ENCODE measurements at regions not wholly inside any gene's neighbourhood (a gene's known extent, or its start where the extent isn't known, plus 50 kb on each side); places are given as distances from the start of the nearest gene placed in this dataset.

GRCh38 chr15:92561754-92562153 is 93.8 kb downstream of the FAM174B start:
- ATAC-seq (no peak), DNase-seq (ENCODE audit: low spot score) (no peak)
- H3K27ac Mint-ChIP-seq, result no peak overlapping the region
- no peaks in the 10 kb centered on the region for H3K4me1 Mint-ChIP-seq
- TF ChIP-seq ZNF396 (CRISPR knock-in tag; IDR thresholded peaks at IDR 0.05; ENCODE audit: borderline replicate concordance) (no peak), E2F5 (CRISPR knock-in tag; IDR thresholded peaks at IDR 0.05) (no peak), SOX15 (CRISPR knock-in tag; IDR thresholded peaks at IDR 0.05) (no peak), JUN (CRISPR knock-in tag; IDR thresholded peaks at IDR 0.05) (no peak), ATF1 (CRISPR knock-in tag; IDR thresholded peaks at IDR 0.05) (no peak), RELA (CRISPR knock-in tag; IDR thresholded peaks at IDR 0.05; ENCODE audit: borderline replicate concordance) (no peak), ZBTB43 (CRISPR knock-in tag; IDR thresholded peaks at IDR 0.05) (no peak), NR3C1 (CRISPR knock-in tag; conservative IDR thresholded peaks at IDR 0.05; ENCODE audit: low read depth) (no peak), PRRX2 (CRISPR knock-in tag; IDR thresholded peaks at IDR 0.05) (no peak), ATF6 (CRISPR knock-in tag; IDR thresholded peaks at IDR 0.05) (no peak), NFYB (CRISPR knock-in tag; conservative IDR thresholded peaks at IDR 0.05; ENCODE audit: low read depth) (no peak), ZNF232 (CRISPR knock-in tag; IDR thresholded peaks at IDR 0.05) (no peak), SMAD3 (CRISPR knock-in tag; IDR thresholded peaks at IDR 0.05; ENCODE audit: borderline replicate concordance) (no peak), IRF1 (CRISPR knock-in tag; IDR thresholded peaks at IDR 0.05) (no peak), ETV6 (CRISPR knock-in tag; IDR thresholded peaks at IDR 0.05) (no peak), ZNF416 (CRISPR knock-in tag; IDR thresholded peaks at IDR 0.05) (no peak), ZNF281 (CRISPR knock-in tag; IDR thresholded peaks at IDR 0.05) (no peak), PRDM15 (CRISPR knock-in tag; IDR thresholded peaks at IDR 0.05) (no peak), FOXP4 (CRISPR knock-in tag; IDR thresholded peaks at IDR 0.05) (no peak), TCF7 (CRISPR knock-in tag; IDR thresholded peaks at IDR 0.05; ENCODE audit: low read depth) (no peak)
- peaks cover 24% of the 10 kb centered on the region for H3K9me3 Mint-ChIP-seq
- H3K36me3 Mint-ChIP-seq, result no peaks in the 10 kb centered on the region
- H3K4me3 Mint-ChIP-seq, result no peak overlapping the region
- no peaks in the 10 kb centered on the region for H3K27me3 Mint-ChIP-seq (ENCODE audit: low read depth)
- ChIA-PET CTCF (no interaction called here), POLR2A (no interaction called here)

All from WTC11 (cell line).